Gastroesophageal sphincter (tissue), 3 donors: ENCODE measurements at regions not wholly inside any gene's neighbourhood (a gene's known extent, or its start where the extent isn't known, plus 50 kb on each side); places are given as distances from the start of the nearest gene placed in this dataset.

Experiments used
- CTCF ChIP-seq, 4 experiments: fragments of 200-600 bp in 2 of 4; fragments of 450-650 bp in 2 of 4; sonication (generic) in 1 of 4; IDR thresholded peaks; one replicate each; pipeline ENCODE4 v1.5.1; 2017 to 2019; ENCODE audit warnings: antibody characterized with exemption in 4 of 4, mild to moderate bottlenecking in 2 of 4, moderate library complexity in 2 of 4
- EP300 ChIP-seq: sonication (generic); formaldehyde crosslinking; IDR thresholded peaks from one replicate; pipeline ENCODE4 v1.6.1; 2017; ENCODE audit warnings: antibody characterized with exemption, mild to moderate bottlenecking
- POLR2A ChIP-seq, 2 donors: fragments of 450-650 bp; IDR thresholded peaks; one replicate each; pipeline ENCODE4 v1.6.1; 2017; ENCODE audit warnings: antibody characterized with exemption in 2 of 2, mild to moderate bottlenecking in 2 of 2, moderate library complexity in 1 of 2

- TF ChIP-seq CTCF (IDR thresholded peaks at IDR 0.05): no peak
- no peak for TF ChIP-seq POLR2A (IDR thresholded peaks at IDR 0.05)
- TF ChIP-seq EP300: no peak
Observed at GRCh38 chr12:28811457-28811856, 337.6 kb upstream of the FAR2 start.
